Activated T-cell treated with anti-CD3 and anti-CD28 coated beads, Interleukin-2, amount 50 U/mL, for 4 hours (primary cell): ENCODE measurements at regions not wholly inside any gene's neighbourhood (a gene's known extent, or its start where the extent isn't known, plus 50 kb on each side); places are given as distances from the start of the nearest gene placed in this dataset.
"Not testable (repeated sequence)": the region's sequence is repeated elsewhere in the genome, so short reads cannot be mapped to it uniquely, and the experiment has no call there.

ENCODE experiments used
- ATAC-seq, 2 donors: fragments of 200-7000 bp; cut with Tn5 transposase; one replicate each; pipeline ENCODE4 v1.10.0; 2021
- DNase-seq: peaks from one replicate; pipeline ENCODE4 v3.0.0-alpha.2; 2020
- H3K27me3 Mint-ChIP-seq: one replicate; pipeline ENCODE4 v1.8.0; 2021; ENCODE audit warnings: low read depth, mixed read lengths
- H3K36me3 Mint-ChIP-seq: one replicate; pipeline ENCODE4 v1.8.0; 2022; ENCODE audit warnings: mixed read lengths; ENCODE audit not compliant: insufficient read depth
- H3K4me1 Mint-ChIP-seq: one replicate; pipeline ENCODE4 v1.8.0; 2021; ENCODE audit warnings: low read depth, mixed read lengths
- H3K4me3 Mint-ChIP-seq: one replicate; pipeline ENCODE4 v1.8.0; 2021; ENCODE audit warnings: mild to moderate bottlenecking, moderate library complexity, mixed read lengths
- H3K9me3 Mint-ChIP-seq: one replicate; pipeline ENCODE4 v1.8.0; 2021; ENCODE audit warnings: mixed read lengths

DNA sequence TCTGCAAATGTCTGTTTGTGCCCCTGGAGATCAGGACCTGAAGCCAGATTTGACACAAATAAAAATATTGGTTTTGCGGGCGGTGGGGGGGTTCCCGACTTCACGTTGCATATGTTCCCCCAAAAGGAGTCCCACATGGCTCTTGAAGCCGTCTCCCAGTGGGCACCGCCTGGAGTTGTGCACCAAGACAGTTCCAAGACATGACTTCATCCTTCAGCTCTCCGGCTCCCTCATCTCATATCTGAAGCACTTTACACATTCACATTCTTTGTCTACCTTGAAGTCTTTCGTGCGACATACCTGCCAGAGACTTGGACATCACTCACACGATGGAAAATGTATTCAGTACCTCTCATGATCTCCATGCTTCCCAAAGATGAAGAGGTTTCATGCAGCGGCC is 362.8 kb upstream of the FOXK1 start:
- H3K4me1 Mint-ChIP-seq = no peaks in the 10 kb centered on the region
- no peaks in the 10 kb centered on the region for H3K36me3 Mint-ChIP-seq
- peaks cover 16% of the 10 kb centered on the region for H3K9me3 Mint-ChIP-seq

DNA sequence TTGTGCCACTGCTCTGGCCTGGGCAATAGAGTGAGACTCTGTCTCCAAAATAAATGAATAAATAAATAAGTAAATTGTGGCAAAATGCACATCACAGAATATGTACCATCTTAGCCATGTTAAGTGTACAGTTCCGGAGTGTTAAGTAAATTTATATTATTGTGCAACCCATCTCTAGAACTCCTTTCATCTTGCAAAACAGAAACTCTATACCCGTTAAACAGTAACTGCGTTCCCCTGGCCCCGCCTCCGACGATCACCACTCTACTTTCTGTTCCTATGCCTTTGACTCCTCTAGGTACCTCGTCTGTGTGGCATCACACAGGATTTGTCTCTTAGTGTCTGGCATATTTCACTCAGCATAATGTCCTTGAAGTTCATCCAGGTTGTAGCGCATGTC is 356.4 kb upstream of the FOXK1 start:
- Mint-ChIP-seq H3K27me3 (peaks cover 2% of the 10 kb centered on the region), H3K36me3 (no peaks in the 10 kb centered on the region), H3K9me3 (peaks cover 8% of the 10 kb centered on the region), H3K4me3 (no peak overlapping the region), H3K4me1 (no peaks in the 10 kb centered on the region)
- DNase-seq = no peak
- no peak for ATAC-seq

More for the DNA sequence above, 362.8 kb upstream of the FOXK1 start:
- H3K4me3 Mint-ChIP-seq = no peak overlapping the region
- no peaks in the 10 kb centered on the region for H3K27me3 Mint-ChIP-seq
- ATAC-seq = no peak
- DNase-seq = no peak

DNA sequence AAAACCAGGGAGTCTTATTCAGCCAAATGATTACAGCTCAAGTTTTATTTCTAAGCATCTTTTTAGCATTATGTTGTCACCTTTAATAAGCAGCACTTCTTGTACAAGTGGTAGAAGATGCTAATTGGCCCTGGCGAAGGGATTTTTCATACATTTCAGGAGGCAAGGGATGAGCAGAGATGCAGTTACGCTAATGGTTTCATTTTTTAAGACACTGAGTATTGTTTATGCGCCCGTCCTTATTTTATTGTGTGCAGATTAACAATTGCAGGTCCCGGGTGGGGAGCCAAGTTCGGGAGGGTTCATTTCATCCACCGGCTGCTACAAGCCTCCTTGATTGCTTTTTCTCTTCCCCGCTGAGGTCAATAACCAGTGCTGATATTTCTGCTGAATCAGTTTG is 350.4 kb upstream of the FOXK1 start:
- Mint-ChIP-seq H3K27me3 (peaks cover 2% of the 10 kb centered on the region), H3K36me3 (no peaks in the 10 kb centered on the region), H3K9me3 (no peaks in the 10 kb centered on the region), H3K4me3 (no peak overlapping the region), H3K4me1 (no peaks in the 10 kb centered on the region)
- DNase-seq (no peak), ATAC-seq (no peak)

DNA sequence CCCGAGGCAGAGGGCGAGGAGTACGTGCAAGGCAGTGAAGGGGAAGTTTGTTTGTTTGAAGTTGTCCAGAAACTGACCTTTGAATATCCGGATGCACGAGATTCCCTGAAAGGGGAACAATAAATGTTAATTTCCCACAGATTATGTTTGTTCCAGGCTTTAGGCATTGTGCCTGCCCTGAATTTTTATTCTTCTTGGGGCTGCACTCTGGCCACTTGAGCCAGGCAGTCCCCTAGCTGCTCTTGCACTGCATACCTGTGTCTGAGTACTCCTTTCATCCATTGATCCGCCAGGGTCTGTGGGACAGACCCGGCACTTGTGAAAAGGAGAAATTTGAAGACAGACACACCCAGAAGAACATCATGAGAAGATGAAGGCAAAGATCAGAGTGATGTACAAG is 343.5 kb upstream of the FOXK1 start:
- DNase-seq = no peak
- no peak overlapping the region for H3K4me3 Mint-ChIP-seq
- H3K4me1 Mint-ChIP-seq = no peaks in the 10 kb centered on the region

DNA sequence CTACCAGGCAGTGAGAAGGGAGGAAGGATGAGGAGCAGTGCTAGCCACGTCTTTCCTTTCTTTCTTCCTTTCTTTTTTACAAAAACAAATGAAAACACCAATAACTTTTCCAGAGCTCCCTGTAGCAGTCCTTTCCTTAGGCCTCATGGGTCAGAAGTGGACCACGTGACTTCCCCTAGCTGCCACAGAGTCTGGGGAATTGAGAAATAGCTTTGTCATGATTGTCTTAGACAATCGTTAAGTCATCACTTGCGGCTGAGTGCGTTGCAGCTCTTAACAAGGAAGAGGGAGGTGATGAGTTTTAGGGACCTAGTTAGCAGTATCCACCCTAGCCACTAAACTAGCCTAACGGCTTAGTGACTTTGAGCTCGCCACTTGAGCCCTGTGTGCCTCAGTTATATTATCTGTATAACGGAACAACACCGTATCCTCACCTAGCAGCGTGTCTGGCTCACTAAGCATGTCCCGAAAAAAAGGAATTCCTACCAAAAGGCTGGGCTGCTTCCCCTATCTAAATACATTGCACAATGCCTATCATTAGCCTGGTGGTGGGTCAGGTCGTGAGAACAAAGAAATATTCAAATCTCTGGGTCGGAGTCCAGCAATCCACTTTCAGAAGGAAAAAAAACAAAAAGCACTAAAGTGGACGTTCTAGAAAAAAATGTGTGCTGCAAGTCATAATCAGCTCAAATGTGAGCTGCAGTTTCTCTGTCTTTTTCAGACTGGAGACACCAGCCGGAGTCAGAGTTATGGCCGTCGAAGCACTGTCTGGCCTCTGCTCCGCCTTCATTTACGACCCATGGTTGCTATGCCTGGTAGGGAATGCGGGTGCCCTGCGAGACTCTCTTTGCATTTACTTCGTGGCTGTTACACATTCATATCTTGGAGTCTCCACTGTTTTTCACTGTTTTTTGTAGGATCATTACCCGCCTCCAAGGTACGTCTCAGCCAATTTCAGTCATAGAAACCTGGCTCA is 338.5 kb upstream of the FOXK1 start:
- Mint-ChIP-seq H3K27me3 (peaks cover 10% of the 10 kb centered on the region), H3K4me3 (no peak overlapping the region), H3K36me3 (no peaks in the 10 kb centered on the region), H3K9me3 (peaks cover 6% of the 10 kb centered on the region), H3K4me1 (no peaks in the 10 kb centered on the region)
- no peak for DNase-seq
- no peak for ATAC-seq

More for the DNA sequence above, 343.5 kb upstream of the FOXK1 start:
- Mint-ChIP-seq H3K9me3 (no peaks in the 10 kb centered on the region), H3K27me3 (no peaks in the 10 kb centered on the region), H3K36me3 (no peaks in the 10 kb centered on the region)
- ATAC-seq = no peak

DNA sequence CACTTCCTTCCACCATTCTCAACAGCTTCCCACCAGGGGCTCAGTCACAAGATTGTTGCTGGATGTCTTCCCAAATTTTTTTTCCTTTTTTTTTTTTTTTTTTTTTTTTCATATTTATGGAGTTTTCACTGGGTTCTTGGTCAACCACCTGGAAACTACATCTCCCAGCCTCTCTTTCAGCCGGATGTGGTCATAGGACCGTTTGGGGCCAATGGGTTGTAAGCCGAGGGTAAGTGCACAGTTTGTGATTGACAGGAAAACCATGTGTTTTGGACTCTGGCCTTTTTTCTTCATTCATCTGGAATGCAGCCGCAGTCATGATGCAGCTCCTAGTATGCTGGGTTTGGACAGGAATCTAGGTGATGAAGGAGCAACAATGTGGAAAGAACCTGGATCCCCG is 337.1 kb upstream of the FOXK1 start:
- peaks cover 10% of the 10 kb centered on the region for H3K27me3 Mint-ChIP-seq
- no peak overlapping the region for H3K4me3 Mint-ChIP-seq
- H3K9me3 Mint-ChIP-seq = peaks cover 6% of the 10 kb centered on the region
- H3K36me3 Mint-ChIP-seq = no peaks in the 10 kb centered on the region
- H3K4me1 Mint-ChIP-seq = no peaks in the 10 kb centered on the region
- DNase-seq = no peak
- ATAC-seq = no peak

DNA sequence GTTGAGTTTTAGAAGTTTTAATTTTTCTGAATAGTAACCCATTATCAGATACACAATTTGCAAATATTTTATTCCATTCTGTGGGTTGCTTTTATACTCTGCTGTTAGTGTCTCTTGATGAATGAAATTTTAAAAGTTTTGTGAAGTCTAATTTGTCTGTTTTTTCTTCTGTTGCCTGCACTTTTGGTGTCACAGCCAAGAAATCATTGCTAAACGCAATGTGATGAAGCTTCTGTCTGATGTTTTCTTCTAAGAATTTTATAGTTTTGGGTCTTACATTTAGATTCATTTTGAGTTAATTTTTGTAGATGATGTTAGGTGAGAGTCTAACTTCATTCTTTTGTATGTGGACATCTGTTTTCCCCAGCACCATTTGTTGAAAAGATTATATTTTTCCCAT is 330.0 kb upstream of the FOXK1 start:
- ATAC-seq = no peak
- H3K9me3 Mint-ChIP-seq = peaks cover 14% of the 10 kb centered on the region
- no peaks in the 10 kb centered on the region for H3K36me3 Mint-ChIP-seq
- DNase-seq = no peak
- H3K27me3 Mint-ChIP-seq = peaks cover 21% of the 10 kb centered on the region
- no peaks in the 10 kb centered on the region for H3K4me1 Mint-ChIP-seq
- no peak overlapping the region for H3K4me3 Mint-ChIP-seq

DNA sequence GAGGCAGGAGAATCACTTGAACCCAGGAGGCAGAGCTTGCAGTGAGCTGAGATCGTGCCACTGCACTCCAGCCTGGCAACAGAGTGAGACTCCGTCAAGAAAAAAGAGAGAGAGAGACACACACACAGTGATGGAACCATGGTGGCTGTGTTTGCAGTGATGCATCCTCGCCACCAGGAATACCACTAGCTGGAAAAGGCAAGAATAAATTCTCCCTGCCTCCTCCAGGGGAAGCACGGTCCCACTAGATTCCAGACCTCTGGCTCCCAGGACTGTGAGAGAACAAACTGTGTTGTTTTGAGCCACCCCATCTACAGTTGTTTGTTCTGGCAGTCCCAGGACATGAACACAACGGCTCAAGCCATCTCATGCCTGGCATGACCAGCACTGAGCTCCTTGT is 320.3 kb upstream of the FOXK1 start:
- Mint-ChIP-seq H3K36me3 (no peaks in the 10 kb centered on the region), H3K27me3 (peaks cover 10% of the 10 kb centered on the region), H3K9me3 (peaks cover 8% of the 10 kb centered on the region), H3K4me1 (no peaks in the 10 kb centered on the region), H3K4me3 (no peak overlapping the region)
- DNase-seq (no peak), ATAC-seq (no peak)

DNA sequence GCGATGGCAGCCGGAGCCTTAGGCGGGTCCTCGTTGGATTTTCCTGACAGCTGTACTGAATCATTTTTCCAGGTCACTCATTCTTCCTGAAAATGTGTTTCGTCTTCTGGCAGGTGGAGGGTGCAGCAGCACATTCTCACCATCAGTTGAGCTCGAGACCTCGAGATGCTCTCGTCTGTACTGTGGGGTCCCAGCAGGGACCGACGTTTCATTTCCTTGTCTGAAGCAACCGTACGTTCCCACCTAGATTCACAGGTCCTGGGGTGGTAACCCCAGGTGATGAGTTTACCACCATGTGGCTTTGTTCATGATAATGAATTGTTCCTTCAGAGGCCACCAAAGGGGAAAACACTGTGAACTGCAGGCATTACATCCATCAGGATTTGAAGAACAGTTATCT is 298.5 kb upstream of the FOXK1 start:
- no peak for ATAC-seq
- H3K4me1 Mint-ChIP-seq = no peaks in the 10 kb centered on the region
- no peaks in the 10 kb centered on the region for H3K36me3 Mint-ChIP-seq
- peaks cover 4% of the 10 kb centered on the region for H3K27me3 Mint-ChIP-seq
- H3K9me3 Mint-ChIP-seq = peaks cover 13% of the 10 kb centered on the region
- H3K4me3 Mint-ChIP-seq = no peak overlapping the region
- no peak for DNase-seq

DNA sequence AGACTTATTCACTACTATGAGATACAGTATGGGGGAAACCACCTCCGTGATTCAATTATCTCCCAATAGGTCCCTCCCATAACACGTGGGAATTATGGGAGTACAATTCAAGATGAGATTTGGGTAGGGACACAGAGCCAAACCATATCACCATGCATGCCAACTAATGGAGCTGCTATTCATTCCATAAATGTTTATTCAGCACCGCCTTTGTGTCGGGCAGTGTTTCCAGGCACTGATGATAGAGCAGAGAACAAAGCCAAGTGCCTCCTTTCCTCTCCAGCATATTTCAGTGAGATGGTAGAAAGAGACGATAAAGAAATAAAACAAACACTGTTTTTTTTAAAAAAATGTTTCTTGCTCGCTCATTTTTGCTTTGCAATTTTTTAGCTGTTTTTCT is 295.9 kb upstream of the FOXK1 start:
- DNase-seq (no peak), ATAC-seq (no peak)
- H3K9me3 Mint-ChIP-seq = peaks cover 8% of the 10 kb centered on the region
- no peaks in the 10 kb centered on the region for H3K4me1 Mint-ChIP-seq
- H3K27me3 Mint-ChIP-seq = peaks cover 8% of the 10 kb centered on the region
- no peaks in the 10 kb centered on the region for H3K36me3 Mint-ChIP-seq
- H3K4me3 Mint-ChIP-seq = no peak overlapping the region

DNA sequence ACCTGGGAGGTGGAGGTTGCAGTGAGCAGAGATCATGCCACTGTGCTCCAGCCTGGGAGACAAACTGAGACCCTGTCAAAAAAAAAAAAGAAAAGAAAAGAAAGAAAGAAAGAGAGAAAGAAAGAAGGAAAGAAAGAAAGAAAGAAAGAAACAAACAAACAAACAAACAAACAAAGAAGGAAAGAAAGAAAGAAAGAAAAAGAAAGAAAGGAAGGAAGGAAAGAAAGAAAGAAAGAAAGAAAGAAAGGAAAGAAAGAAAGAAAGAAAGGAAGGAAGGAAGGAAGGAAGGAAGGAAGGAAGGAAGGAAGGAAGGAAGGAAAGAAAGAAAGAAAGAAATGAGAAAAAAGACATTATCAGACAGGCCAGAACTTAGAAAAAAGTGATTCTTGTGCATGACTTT is 291.0 kb upstream of the FOXK1 start:
- H3K4me3 Mint-ChIP-seq, H3K4me1 Mint-ChIP-seq, ATAC-seq, H3K27me3 Mint-ChIP-seq, H3K9me3 Mint-ChIP-seq, DNase-seq, H3K36me3 Mint-ChIP-seq: not testable (repeated sequence)

DNA sequence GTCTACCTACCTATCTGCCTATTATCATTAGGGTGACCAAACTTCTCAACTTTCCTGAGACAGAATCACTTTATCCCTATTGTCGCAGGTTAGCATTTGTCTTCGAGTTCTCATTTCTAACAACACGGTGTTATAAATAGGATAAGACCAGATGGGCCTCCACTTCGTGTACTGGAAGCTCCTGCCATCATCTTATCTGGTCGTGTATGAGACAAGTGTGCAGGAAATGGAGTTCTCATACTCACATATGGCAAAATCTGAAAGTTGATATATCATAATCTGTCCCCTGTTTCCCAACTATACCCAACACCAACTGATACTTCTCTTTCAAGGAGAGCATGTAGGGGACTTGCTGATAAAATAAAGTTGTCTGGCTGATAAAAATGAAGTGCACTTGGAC is 287.4 kb upstream of the FOXK1 start:
- no peaks in the 10 kb centered on the region for H3K4me1 Mint-ChIP-seq
- H3K9me3 Mint-ChIP-seq = peaks cover 5% of the 10 kb centered on the region
- no peak overlapping the region for H3K4me3 Mint-ChIP-seq
- ATAC-seq (no peak), DNase-seq (no peak)
- peaks cover 3% of the 10 kb centered on the region for H3K27me3 Mint-ChIP-seq
- H3K36me3 Mint-ChIP-seq = no peaks in the 10 kb centered on the region

DNA sequence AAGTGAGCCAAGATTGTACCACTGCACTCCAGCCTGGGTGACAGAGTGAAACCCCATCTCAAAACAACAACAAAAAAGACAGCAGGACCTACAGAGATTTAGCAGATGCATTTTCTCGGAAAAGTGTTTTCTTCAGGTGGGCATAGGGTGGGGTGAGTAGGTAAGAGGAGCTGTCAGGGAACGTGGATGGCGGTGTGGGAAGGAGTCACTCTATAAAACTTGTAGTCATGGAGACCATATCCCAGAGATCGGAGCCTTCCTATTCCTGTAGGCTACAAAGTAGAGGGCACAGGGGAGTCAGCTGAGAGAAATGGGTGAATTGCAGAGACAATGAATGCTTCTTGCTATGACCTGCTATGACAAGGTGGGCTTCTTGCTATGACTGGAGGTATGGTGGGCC is 283.0 kb upstream of the FOXK1 start:
- peaks cover 11% of the 10 kb centered on the region for H3K27me3 Mint-ChIP-seq
- DNase-seq = no peak
- H3K4me3 Mint-ChIP-seq = no peak overlapping the region
- H3K36me3 Mint-ChIP-seq = no peaks in the 10 kb centered on the region
- no peak for ATAC-seq
- no peaks in the 10 kb centered on the region for H3K4me1 Mint-ChIP-seq
- H3K9me3 Mint-ChIP-seq = peaks cover 12% of the 10 kb centered on the region

DNA sequence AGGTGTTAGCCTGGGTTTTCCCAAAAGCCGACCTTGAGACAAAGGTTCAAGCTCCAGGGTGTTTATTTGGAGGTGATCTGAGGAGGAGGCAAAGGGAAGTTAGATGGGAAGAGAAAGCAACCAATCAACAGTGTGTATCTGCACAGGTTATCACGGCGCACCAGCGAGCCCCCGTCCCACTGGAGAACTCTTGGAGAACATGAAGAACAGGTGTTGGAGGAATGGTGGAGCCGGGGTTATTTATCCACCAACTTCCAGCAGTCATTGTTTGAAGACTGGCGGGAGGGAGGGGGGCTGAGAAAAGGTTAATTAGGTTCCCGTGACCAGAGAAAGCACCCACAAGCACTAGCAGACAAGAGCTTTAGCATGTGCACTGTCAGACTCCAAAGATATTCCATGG is 282.5 kb upstream of the FOXK1 start:
- Mint-ChIP-seq H3K4me1 (no peaks in the 10 kb centered on the region), H3K9me3 (peaks cover 12% of the 10 kb centered on the region), H3K4me3 (no peak overlapping the region), H3K27me3 (peaks cover 13% of the 10 kb centered on the region), H3K36me3 (no peaks in the 10 kb centered on the region)
- ATAC-seq (no peak), DNase-seq (no peak)

DNA sequence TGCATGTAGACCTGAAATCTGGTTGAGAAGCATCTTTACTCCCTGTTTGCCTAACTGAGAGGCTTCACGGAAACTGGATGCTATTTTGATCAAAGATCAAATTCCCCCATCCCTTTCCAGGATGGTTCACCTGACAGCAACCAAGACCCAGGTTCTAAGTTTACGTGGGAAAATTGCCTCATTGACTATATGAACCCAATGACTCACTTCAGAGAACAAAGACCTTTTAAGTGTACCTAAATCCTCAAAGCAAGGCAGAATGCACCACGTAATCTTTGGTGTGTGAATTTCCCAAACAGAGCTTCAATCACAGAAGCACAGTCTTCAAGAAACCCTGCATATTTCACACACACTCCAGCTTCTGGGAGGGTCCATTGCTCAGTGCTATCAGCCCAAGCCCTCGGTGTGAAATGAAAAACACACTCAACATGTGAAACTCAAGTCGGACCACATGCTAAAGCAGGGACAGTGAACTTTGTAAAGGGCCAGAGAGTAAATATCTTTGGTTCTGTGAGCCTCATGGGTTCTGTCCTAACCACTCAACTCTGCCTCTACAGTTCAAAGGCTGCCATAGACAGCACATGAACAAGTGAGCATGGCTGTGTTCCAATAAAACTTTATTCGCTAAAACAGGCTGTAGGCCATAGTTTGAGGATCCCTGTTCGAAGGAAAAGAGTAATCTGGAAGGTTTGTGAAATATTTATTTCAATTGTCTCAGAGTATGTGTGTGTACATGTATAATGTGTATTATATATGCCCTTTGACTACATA is 275.6 kb upstream of the FOXK1 start:
- H3K36me3 Mint-ChIP-seq = no peaks in the 10 kb centered on the region
- peaks cover 14% of the 10 kb centered on the region for H3K27me3 Mint-ChIP-seq
- no peak for ATAC-seq
- H3K4me3 Mint-ChIP-seq = no peak overlapping the region
- peaks cover 11% of the 10 kb centered on the region for H3K9me3 Mint-ChIP-seq
- DNase-seq = no peak
- H3K4me1 Mint-ChIP-seq = no peaks in the 10 kb centered on the region
